NT2/D1 (cell line): ENCODE measurements at regions not wholly inside any gene's neighbourhood (a gene's known extent, or its start where the extent isn't known, plus 50 kb on each side); places are given as distances from the start of the nearest gene placed in this dataset.

Experiments
- SUZ12 ChIP-seq: IDR thresholded peaks from 2 replicates; pipeline ENCODE4 v1.6.1; 2011; ENCODE audit not compliant: insufficient read length, insufficient read depth; ENCODE audit errors: extremely low read depth
- YY1 ChIP-seq: IDR thresholded peaks from 2 replicates; pipeline ENCODE4 v1.6.1; 2011; ENCODE audit not compliant: insufficient read length, insufficient read depth
- ZNF274 ChIP-seq: IDR thresholded peaks from 2 replicates; pipeline ENCODE4 v1.6.1; 2011; ENCODE audit warnings: mild to moderate bottlenecking, low read depth, low read length

GRCh38 chr16:80299416-80299815 is 241.4 kb upstream of the DYNLRB2 start:
- TF ChIP-seq YY1 = no peak
- no peak for TF ChIP-seq ZNF274
- TF ChIP-seq SUZ12 = no peak
